ENCODE measurements at regions not wholly inside any gene's neighbourhood (a gene's known extent, or its start where the extent isn't known, plus 50 kb on each side); places are given as distances from the start of the nearest gene placed in this dataset.
A peak's percentile ranks its signal among the peaks of the same experiment; 100 is the strongest.

- no peak overlapping the region for H3K56ac ChIP-seq (ENCODE audit: insufficient read length, low read depth, low read length)
- no peak overlapping the region for H3K14ac ChIP-seq (ENCODE audit: insufficient read depth, low read length)
- H4K5ac ChIP-seq (ENCODE audit: insufficient read length, low read depth, low read length) = no peak overlapping the region
- H2AK5ac ChIP-seq (ENCODE audit: insufficient read length, low read length) = no peak overlapping the region
- H3K9ac ChIP-seq (ENCODE audit: extremely low read depth, insufficient read length, low read length) = no peak overlapping the region
- H2BK12ac ChIP-seq (ENCODE audit: insufficient read length, low read depth, low read length) = no peak overlapping the region
- H3K4me2 ChIP-seq (ENCODE audit: insufficient read depth, insufficient read length, low read length) = no peak overlapping the region
- no peak overlapping the region for H2BK120ac ChIP-seq (ENCODE audit: low read depth, low read length, poor library complexity, severe bottlenecking)
- no peaks in the 10 kb centered on the region for H3K79me2 ChIP-seq (ENCODE audit: insufficient read depth, low read length)
- H3K18ac ChIP-seq (ENCODE audit: insufficient read length, low read depth, low read length) = no peak overlapping the region
- H2AFZ ChIP-seq (ENCODE audit: low read length) = no peak overlapping the region
- Mint-ChIP-seq H3K27me3 (ENCODE audit: low read depth) (no peaks in the 10 kb centered on the region), H3K9me3 (peaks cover 14 to 20% of the 10 kb centered on the region in 2 experiments; a peak in 3 of 5 replicates), H3K36me3 (ENCODE audit: insufficient read depth in 1 of 3, low read depth in 3 of 3) (peaks cover 3 to 25% (median 6%) of the 10 kb centered on the region in 3 experiments; a peak in 6 of 7 replicates), H3K27ac (peak overlapping the region in 2 of 3 experiments; percentile 39 to 91; a peak in 4 of 7 replicates), H3K4me3 (no peak overlapping the region), H3K4me1 (peaks cover 6 to 11% of the 10 kb centered on the region in 2 experiments; a peak in 2 of 4 replicates)
- H4K8ac ChIP-seq (replicated peaks; ENCODE audit: insufficient read length, low read depth, low read length) = no peak overlapping the region
- no peaks in the 10 kb centered on the region for H3K27me3 ChIP-seq (ENCODE audit: insufficient read depth, low read length)
- no peaks in the 10 kb centered on the region for H3K79me1 ChIP-seq (ENCODE audit: insufficient read depth, low read depth, low read length, poor library complexity, severe bottlenecking)
- TF ChIP-seq CTCF (conservative IDR thresholded peaks at IDR 0.05) = no peak
- no peak overlapping the region for H2BK5ac ChIP-seq (ENCODE audit: insufficient read length, low read length)
- no peaks in the 10 kb centered on the region for H3K23me2 ChIP-seq (ENCODE audit: insufficient read length, low read depth, low read length, poor library complexity, severe bottlenecking)
- no peak overlapping the region for H3K4ac ChIP-seq (ENCODE audit: low read depth, low read length)
- no CpG with 5 or more reads among the region's 1 CpG for WGBS (ENCODE audit: extremely low coverage, insufficient read length, low lambda C conversion rate)
- no peaks in the 10 kb centered on the region for H3K9me3 ChIP-seq (ENCODE audit: control insufficient read depth, low read depth, low read length)
- H2BK15ac ChIP-seq (ENCODE audit: low read depth, low read length) = no peak overlapping the region
- H3T11ph ChIP-seq (ENCODE audit: low read length) = no peak overlapping the region
- H4K20me1 ChIP-seq (ENCODE audit: control insufficient read depth, insufficient read depth, insufficient read length) = no peaks in the 10 kb centered on the region
- no peak overlapping the region for H3K23ac ChIP-seq (ENCODE audit: insufficient read length, low read depth, low read length)
- H3K27ac ChIP-seq (ENCODE audit: insufficient read length, low read depth, low read length) = no peak overlapping the region
- no peak overlapping the region for H4K91ac ChIP-seq (ENCODE audit: insufficient read length, low read depth, low read length)
- H2BK20ac ChIP-seq (ENCODE audit: low read depth, low read length, poor library complexity, severe bottlenecking) = no peak overlapping the region
- H3K4me1 ChIP-seq (ENCODE audit: insufficient read depth, low read length) = no peaks in the 10 kb centered on the region
- DNase-seq = no peak
These were observed 424.4 kb downstream of the DSEL start for GRCh38 chr18:67092141-67092540.
